ENCODE measurements at regions not wholly inside any gene's neighbourhood (a gene's known extent, or its start where the extent isn't known, plus 50 kb on each side); places are given as distances from the start of the nearest gene placed in this dataset.

- DNase-seq: no peak
These were observed 335.0 kb upstream of the KCNH8 start for GRCh38 chr3:18813300-18813699.

GRCh38 chr3:18812316-18812715 is 336.0 kb upstream of the KCNH8 start:
- DNase-seq: no peak

GRCh38 chr3:18810306-18810661 is 338.0 kb upstream of the KCNH8 start:
- DNase-seq: no peak

GRCh38 chr3:18809640-18810305 is 338.5 kb upstream of the KCNH8 start:
- DNase-seq: no peak

GRCh38 chr3:18808429-18808828 is 339.9 kb upstream of the KCNH8 start:
- no peak for DNase-seq

- DNase-seq: no peak
These were observed 340.7 kb upstream of the KCNH8 start for GRCh38 chr3:18807593-18807992.

GRCh38 chr3:18806633-18807032 is 341.7 kb upstream of the KCNH8 start:
- DNase-seq: no peak

- DNase-seq: no peak
These were observed 350.9 kb upstream of the KCNH8 start for GRCh38 chr3:18797378-18797777.

- no peak for DNase-seq
These were observed 353.2 kb upstream of the KCNH8 start for GRCh38 chr3:18795078-18795477.

GRCh38 chr3:18791752-18792151 is 356.6 kb upstream of the KCNH8 start:
- DNase-seq: no peak

- DNase-seq: no peak
These were observed 357.1 kb upstream of the KCNH8 start for GRCh38 chr3:18791182-18791581.

GRCh38 chr3:18790384-18790783 is 357.9 kb upstream of the KCNH8 start:
- no peak for DNase-seq

GRCh38 chr3:18789734-18790133 is 358.6 kb upstream of the KCNH8 start:
- no peak for DNase-seq

- no peak for DNase-seq
These were observed 360.9 kb upstream of the KCNH8 start for GRCh38 chr3:18787441-18787840.

GRCh38 chr3:18786650-18787323 is 361.5 kb upstream of the KCNH8 start:
- DNase-seq: no peak

GRCh38 chr3:18782191-18782590 is 357.1 kb upstream of the SATB1 start:
- DNase-seq: no peak

- no peak for DNase-seq
These were observed 355.8 kb upstream of the SATB1 start for GRCh38 chr3:18780959-18781358.

GRCh38 chr3:18779704-18780103 is 354.6 kb upstream of the SATB1 start:
- no peak for DNase-seq

GRCh38 chr3:18778598-18778997 is 353.5 kb upstream of the SATB1 start:
- DNase-seq: no peak

GRCh38 chr3:18778094-18778493 is 353.0 kb upstream of the SATB1 start:
- no peak for DNase-seq

- DNase-seq: no peak
These were observed 350.4 kb upstream of the SATB1 start for GRCh38 chr3:18775501-18775900.

- DNase-seq: no peak
These were observed 349.4 kb upstream of the SATB1 start for GRCh38 chr3:18774319-18775088.

- no peak for DNase-seq
These were observed 347.7 kb upstream of the SATB1 start for GRCh38 chr3:18772699-18773305.

GRCh38 chr3:18771931-18772330 is 346.8 kb upstream of the SATB1 start:
- no peak for DNase-seq

Measured in GF-D8 (cell line).